ENCODE measurements at regions not wholly inside any gene's neighbourhood (a gene's known extent, or its start where the extent isn't known, plus 50 kb on each side); places are given as distances from the start of the nearest gene placed in this dataset.

DNA sequence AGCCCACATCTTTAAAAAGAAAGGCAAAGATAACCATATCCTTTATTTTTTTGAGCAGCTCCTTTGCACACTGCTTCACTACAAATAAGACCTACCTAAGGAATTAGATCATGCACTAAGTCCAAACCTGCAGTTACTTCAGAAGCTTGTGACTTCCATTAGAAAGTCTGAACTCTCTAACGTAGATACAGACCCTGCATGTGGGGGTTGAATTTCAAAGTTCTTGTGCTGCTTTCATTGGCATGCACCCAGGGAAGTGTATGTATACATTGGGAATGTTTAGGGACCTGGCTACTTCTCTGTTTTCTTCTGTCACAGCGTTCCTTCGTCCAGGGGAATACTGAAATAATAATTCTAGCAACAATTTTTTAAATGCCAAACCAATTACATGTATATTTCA is 185.2 kb upstream of the IL12A start:
- no peak for DNase-seq

DNA sequence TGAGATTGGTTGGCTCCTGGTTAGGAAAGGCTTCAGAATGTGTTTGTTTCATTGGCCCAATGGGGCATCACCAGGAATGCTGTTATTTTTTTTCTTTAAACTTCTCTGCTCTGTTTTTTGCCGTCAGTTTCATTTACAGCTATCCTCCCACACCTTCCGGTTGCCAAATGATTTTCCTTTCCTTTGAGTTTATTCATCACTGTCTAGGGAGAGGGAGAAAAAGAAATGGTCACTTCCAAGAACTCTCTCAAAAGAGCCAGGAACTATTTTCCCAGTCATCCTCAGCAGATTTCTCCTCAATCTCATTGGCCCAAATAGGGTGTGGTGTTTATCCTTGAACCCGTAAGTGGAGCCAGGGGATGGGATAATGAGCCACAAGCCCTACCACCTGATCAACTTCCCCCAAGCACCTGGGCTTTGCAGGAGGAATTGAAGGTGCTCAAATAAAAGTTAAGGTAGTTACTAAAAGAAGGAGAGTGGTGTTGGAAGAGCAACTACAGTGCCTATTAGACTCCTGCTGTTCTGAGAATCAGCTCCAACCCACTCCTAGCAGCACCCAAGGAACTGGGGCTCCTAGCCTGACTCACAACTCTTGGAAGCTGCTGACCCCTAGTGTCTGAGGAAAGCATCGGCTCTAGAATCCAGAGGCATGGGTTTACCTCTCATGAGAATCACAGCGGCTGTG is 183.8 kb upstream of the IL12A start:
- peak; percentile 65 for DNase-seq

DNA sequence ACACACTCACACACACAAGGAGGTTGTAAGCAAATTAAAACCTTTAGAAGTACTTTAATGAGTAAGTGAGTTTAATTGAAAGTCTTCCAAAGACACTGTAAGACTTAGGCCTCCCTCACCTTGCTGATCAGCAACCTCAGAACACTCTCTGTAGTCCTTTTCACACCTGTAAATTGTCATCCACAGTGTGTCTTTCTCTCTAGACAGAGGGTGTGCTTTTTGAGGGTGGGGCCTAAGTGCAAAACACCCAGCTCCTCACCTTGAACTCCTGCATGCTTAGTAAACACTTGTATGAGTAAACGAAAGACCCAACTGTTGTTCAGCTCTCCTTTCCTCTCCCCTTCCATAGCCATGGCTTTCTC is 183.2 kb upstream of the IL12A start:
- DNase-seq = no peak

DNA sequence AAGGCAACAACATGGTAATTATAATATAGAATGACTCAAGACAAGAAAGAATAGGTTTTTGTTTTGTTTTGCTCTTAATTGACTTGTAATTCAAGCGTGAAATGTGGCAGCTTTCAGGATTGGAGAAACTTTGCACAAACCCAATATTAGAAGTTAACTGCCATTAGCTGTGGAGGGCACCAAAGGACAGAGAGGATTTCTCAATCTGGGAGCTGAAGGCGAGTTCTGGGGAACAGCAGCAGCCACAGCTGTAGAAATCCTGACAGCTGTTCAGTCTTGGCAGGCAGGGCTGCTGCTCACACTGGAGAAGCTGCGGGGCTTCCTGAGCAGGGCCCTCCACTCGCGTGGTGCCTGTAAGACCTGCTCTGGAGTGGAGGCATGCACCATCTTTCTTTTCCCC is 182.2 kb upstream of the IL12A start:
- DNase-seq = no peak

DNA sequence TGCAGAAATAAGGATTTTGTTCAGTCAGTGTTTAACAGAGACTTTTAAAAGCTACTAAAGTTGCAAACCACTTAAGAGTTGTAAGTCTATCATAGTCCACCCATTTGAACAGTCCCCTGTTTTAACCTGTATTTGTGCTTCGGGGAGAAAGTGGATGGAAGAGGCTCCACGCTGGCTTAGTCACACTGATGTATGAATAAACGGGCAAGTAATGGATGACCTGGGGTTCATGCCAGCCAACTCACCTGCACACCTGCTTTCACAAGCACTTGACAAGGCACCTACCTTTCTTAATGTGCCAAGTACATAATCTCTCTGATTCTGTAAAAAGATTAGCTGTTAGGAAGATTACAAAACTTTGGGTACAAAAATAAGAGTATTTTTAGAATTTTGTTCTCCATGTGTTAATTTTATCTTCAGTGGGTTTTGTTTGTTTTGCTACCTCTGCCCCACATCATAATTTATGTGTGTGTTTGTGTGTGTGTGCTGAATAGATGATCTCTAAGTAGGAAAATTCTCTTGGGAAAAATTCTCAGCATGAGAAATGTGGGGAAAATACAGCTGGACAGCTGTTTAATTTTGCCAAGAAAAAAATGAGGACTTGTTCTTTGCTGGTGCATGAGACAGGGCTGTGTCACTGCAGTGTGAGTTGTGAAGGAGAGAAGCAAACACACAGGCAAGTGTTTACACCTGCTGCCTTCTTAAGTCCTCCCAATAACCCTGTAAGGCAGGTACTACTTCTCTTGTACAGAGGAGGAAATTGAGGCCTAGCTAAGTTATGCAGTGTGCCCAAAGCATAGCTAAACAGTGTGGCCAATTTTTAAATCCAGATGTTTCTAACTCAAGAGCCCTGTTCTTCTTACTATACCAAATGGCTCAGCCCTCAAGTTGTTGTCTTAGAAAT is 181.2 kb upstream of the IL12A start:
- DNase-seq = no peak

DNA sequence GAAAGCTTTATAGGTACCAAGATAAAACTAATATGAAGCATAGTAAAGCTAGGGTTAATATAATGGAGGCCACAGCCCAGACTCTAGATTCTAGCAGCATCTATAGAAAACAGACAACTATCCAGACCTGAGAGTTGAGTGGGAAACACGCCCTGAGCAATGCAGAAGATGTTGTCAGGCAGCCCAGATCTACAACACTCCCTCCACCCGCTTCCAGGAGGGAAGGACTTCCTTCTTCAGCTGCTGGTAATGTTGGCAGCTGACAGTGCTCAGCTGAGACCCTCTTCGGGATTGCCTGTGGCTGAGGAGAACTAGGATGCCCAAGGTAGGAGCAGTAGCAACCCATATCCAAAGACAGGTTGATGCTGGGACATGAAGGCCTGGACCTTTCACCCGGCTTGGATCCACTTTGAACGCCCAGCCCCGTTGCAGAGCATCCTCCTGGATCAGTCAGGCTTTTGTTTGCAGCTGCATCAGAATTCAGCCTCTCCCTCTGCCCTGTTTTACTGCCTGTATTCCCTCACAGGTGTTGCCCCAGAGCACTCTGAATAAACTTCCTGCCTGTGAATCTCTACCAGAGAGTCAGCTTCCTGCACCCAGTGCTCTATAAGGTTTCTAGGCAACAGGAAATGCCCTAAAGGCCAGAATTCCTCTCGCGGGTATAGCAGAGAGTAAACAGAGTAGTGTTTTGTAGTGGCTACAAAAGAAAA is 174.7 kb upstream of the IL12A start:
- no peak for DNase-seq

DNA sequence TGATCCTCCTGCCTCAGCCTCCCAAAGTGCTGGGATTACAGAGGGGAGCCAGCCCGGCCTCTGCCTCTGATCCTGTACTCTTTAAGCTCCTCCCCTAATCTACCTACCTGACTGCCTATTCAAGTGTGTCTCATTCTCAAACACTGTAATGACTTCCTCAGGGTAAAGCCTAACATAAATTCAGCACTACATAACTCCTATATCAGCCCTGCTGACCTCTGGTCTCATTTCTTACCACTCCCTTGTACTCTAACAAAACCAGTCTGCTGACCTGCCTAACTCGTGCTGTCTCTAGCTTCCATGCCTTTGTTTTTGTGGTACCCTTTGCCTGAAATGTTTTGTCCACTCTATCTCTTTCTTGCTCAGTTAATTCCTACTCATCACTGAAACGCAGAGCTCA is 172.1 kb upstream of the IL12A start:
- DNase-seq = no peak

DNA sequence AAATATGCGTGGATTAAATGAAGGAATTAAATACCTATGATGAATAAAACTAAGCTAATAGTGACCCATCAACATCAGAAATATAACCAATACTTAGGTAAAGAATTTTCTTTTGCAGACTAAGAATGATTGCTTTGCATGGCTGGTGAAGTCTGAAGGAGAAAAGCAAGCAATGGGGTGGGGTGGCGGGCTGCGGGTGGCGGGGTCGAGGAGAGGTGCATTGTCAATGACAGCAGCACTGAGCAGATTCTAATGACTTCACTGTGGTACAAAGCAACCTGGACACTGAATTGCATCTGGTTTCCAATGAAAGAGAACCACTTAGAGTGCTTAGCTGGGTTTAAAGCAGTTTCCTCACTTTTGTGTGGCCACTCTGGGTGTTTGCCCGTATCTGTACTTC is 171.5 kb upstream of the IL12A start:
- DNase-seq = no peak

DNA sequence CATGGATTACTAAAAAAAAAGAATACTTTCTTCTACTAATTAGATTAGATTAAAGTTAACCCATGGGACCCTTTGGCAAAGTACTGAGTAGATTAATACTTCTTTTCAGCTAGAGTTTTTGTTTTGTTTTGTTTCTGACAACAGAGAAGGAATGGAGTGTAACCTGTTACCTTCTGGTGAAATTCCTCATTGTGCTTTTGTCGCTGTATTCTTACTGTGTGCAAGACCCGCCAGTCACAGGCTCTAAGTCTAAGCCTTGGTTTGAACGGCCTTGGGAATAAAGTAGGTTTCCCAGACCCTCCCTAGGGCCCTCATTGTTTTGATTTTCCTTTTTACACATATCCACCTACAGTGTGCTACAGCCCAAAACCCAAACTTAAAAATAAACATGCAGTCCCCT is 171.1 kb upstream of the IL12A start:
- DNase-seq = no peak

DNA sequence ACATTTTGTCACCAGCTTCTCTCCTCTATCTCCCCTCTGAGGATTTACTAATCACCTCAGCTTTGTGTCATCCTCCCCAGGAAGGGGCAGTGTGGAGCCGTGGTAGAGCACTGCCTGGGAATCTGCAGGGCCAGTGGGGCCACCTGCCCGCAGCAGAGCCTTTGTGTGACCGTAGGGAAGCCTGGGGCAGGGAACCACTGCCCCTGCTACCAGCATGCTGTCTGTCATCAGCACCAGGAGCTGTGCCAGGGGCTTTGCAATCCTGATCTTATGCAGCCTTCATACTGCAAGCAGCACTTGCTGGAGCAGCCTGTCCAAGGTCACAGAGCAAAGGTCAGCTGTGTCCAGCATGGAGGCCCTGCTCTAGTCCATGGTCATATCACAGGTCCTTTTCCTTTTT is 170.2 kb upstream of the IL12A start:
- DNase-seq = peak; percentile 51

DNA sequence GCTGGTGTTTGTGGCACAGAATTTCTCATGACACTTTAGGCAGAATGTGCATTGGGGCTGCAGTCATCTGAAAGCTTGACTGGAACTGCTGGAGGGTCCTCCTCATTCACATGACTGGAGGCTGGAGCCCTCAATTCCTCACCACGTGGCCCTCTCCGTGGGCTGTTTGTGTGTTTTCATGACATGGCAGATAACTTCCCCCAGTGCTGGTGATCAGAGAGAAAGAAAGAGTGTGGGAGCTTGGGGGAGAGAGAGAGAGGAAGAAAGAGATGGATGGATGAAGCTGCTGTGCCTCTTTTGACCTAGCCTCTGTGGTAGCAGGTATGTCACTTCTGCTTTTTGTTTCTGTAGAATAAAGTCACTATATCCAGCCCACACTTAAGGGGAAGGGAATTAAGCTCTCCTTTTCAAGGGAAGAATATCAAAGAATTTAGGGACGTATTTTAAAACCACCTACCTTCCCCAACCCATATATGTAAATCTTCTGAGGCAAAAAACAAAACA is 169.6 kb upstream of the IL12A start:
- no peak for DNase-seq

DNA sequence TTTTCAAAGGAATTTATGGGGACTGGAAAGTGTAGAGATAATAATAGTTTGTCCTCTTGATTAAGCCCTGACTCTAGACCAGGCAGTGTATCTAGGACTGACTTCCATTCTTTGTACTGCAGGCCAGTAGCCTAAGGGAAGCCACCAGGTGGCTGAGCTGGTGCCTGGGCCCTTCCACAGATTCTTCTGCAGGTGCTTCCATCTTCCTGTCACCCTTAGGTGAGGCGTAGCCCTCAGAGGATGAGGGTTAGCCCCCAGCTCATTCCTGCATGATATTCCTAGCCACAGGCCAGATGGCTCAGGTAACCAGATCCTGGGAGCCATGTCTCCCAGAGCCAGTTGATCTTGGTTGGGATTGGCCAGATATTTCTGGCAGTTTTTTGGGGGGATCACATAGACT is 169.0 kb upstream of the IL12A start:
- no peak for DNase-seq

DNA sequence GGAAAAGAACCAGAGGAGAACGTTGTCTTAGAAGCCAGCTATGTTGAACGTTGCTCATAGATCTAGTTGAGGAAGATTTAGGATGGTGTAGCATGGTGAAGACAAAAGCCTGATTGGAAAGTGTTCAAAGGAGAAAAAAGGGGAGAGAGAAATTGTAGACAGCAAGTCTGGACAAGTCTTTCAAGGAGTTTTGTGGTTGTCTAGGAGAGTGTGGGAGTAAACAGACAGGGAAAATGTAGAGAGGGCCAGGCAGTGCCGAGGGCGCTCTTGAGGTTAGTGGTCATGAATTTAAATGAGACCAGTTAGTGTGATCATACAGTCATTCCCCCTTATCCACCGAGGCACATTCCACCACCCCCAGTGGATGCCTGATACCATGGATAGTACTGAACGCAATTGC is 167.5 kb upstream of the IL12A start:
- no peak for DNase-seq

DNA sequence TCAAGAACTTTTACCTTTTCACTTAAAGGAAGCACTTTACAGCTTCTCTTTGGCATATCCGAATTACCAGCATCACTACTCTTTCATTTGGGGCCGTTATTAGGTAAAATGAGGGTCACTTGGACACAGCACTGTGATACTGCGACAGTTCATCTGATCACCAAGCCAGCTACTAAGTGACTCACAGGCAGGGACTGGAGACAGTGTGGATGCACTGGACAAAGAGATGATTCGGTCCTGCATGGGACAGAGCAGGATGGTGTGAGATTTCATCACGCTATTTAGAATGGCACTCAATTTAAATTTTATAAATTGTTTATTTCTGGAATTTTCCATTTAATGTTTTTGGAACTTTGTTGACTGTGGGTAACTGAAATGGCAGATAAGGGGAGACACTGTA is 166.9 kb upstream of the IL12A start:
- no peak for DNase-seq

DNA sequence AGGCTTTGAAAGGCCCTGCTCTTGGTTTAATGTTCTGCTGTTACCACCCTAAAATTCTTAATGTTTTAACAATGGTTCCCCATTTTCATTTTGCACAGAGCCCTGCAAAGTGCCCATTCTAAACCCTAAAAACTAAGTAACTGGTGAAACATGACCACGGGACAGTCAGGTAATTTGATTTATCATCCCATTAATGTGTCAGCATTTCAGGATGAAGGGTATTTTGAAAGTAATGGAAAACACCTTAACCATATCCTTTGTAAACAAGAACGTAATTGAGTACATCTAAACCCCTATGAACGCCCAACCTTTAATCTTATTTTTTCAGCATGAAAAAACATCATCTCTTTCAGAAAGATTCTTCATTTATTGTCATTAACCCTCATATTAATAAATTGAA is 164.9 kb upstream of the IL12A start:
- DNase-seq = no peak

DNA sequence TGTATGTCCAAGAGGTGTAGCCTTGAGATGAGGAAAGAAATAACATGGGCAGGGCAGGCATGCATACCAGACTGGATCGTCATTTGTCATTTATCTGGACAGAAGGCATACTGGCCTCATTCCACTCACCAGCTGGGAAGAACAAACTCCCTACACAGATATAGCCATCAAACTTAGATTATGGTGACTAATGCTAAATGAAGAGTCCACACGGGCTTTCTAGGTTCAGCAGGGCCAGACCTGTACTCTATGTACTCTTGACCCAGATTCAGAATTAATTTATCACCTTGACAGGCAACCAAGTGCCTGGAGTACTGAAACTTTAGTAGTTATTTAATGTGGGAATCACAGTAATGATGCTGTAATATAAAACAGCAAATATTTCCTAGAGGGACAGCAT is 164.3 kb upstream of the IL12A start:
- DNase-seq = no peak

DNA sequence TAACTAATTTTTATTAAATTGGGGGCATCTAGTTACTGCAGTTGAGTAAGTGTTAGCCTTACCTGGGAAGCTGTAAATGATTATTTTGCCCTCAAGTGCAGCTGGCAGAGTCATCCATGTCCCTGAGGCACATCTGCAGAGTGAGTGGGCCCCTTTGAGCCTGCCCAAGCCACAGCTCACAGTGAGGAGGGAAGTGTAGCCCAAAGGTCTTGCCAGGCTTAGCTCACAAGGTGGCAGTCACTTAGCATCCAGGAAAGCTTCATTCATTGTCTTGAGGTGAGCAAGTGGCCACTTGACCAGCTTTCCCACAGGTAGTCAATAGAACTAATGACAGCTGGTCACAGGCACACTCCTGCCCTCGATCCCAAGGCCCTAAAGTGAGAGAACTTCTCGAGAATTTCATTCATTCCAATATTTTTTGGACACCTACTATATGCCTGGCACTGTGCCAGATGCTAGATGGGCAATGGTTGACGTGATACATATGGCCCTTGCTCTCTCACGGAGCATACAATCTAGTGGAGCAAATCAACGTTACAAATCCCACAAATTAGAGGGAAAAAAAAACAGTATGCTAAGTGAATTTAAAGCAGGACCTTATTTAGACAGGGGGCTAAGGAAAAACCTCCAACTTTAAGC is 163.3 kb upstream of the IL12A start:
- no peak for DNase-seq

DNA sequence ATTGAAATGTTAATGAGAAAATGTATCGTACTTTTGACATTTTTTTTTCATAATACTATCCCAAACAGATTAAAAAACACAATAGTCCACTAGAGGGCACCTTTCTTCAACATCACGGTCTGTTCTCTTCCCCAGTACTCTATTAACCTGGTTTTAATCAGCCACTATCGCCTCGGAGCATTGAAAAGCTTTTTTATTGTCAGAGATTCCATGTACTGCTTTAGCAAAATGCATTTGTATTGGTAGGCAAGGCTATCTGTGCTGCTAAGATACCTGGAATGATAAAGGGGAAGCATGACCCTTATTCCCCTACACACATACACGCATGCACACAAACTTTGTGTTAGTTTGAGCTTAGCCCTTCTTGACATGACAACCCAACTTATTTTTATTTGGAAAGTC is 160.1 kb upstream of the IL12A start:
- peak; percentile 54 for DNase-seq

DNA sequence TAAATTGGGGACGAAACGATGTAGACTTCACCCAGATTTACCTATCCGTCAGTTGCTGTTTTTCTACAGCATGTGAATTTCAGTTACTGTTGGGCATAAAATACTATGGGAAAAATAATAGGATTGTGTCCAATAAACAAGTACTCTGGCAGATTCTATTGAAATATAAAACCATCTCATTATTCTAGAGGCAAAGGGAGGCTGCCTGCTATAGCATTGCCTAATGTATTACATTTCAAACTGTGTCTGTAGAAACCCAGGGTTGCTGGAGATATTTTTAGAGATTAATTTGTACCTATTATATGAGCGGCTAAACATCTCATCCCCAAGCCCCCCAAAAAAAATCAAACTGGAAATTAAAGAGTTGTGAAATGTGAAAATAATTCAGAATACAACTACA is 159.6 kb upstream of the IL12A start:
- no peak for DNase-seq

DNA sequence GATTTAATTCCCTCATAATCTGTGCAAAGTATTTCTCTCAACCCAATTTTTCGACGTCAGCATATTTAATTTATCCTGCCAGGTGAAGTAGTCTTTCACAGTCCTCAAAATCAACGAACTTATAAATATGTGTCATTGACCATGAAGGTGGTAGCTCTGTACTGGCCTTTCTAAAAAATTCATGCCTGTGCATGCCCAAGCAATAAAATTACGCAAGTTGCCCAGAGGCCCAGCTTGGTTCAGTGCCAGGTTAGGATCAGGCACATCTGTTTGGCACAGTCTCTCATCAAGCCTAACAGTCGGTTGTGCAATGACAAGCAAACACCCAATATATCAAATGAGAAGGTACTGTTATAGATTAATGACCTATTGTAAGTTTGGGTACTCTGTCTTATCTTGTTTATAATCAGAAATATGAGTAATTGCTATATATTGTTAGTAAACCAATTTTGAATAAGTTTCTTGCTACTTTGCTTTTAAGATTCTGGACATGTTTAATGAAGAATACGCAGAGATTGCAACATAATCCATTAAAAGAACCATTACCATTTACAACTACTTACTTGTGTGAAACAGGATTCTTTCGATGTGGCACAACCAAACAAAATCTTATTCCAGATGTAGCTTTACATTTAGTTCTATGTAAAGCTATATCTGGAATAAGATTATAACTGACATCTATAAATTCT is 159.0 kb upstream of the IL12A start:
- no peak for DNase-seq

DNA sequence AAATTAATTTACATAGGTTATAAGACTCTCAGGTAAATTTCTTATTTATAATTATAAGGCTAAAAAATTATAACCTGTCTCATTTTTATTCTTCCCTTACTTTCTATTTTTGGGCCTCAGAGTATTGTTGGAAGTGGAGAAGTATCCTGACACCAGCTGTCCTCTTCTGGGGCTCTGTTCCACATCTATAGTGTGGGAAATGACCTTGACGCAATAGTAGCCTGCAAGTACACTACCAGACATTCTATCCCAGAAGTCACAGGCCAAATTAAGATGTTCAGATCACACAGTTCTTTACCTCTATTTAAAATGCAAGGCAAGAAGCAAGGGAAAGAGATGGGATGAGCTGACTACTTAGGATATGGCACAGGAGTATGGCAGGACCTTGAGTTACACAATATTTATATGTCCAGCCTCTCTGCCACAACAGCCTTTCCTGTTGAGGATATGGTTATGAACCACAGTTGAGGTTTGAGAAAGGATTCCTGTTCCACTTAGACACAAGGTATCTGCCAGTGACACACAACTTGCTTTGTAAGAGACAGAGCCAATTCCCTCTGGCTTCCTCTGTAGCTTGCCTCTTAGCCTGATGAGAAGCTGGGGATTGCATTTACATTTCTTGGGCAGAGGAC is 158.0 kb upstream of the IL12A start:
- no peak for DNase-seq

DNA sequence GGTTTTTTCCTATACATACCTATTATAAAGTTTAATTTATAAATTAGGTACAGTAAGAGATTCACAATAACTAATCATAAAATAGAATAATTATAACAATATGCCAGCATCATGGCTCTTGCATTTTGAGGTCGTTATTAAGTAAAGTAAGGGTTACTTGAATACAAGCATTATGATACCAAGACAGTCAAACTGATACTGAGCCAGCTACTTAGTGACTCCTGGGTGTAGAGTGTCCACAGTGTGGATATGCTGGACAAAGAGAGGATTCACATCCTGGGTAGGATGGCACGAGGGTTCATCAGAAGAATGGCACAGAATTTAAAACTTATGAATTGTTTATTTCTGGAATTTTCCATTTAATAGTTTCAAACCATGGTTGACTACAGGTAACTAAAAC is 157.2 kb upstream of the IL12A start:
- DNase-seq = no peak
